ENCODE measurements at regions not wholly inside any gene's neighbourhood (a gene's known extent, or its start where the extent isn't known, plus 50 kb on each side); places are given as distances from the start of the nearest gene placed in this dataset.

- TF ChIP-seq CTCF (IDR thresholded peaks at IDR 0.05; ENCODE audit: low read depth, low read length): no peak
- no peak for TF ChIP-seq POLR2A (IDR thresholded peaks at IDR 0.05; ENCODE audit: extremely low read depth, insufficient read length)
- TF ChIP-seq, protein P1, sequence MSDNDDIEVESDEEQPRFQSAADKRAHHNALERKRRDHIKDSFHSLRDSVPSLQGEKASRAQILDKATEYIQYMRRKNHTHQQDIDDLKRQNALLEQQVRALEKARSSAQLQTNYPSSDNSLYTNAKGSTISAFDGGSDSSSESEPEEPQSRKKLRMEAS (IDR thresholded peaks at IDR 0.05; ENCODE audit: low read depth, low read length): no peak
- no peak for TF ChIP-seq MYC (IDR thresholded peaks at IDR 0.05; ENCODE audit: low read depth, low read length)
Observed at GRCh38 chr17:73879987-73880386, 235.7 kb upstream of the SDK2 start.
